ENCODE measurements at regions not wholly inside any gene's neighbourhood (a gene's known extent, or its start where the extent isn't known, plus 50 kb on each side); places are given as distances from the start of the nearest gene placed in this dataset.

GRCh38 chr13:86193281-86193680 is 394.1 kb upstream of the SLITRK6 start:
- TF ChIP-seq POLR2AphosphoS5 (IDR thresholded peaks at IDR 0.05; ENCODE audit: low read depth, low read length) (no peak), POLR2A (IDR thresholded peaks at IDR 0.05; ENCODE audit: low read depth, low read length) (no peak), TAF1 (IDR thresholded peaks at IDR 0.05; ENCODE audit: low read depth, low read length) (no peak), SPI1 (IDR thresholded peaks at IDR 0.05; ENCODE audit: low read depth, low read length) (no peak)

Measured in GM12891 (cell line).